ENCODE measurements at regions not wholly inside any gene's neighbourhood (a gene's known extent, or its start where the extent isn't known, plus 50 kb on each side); places are given as distances from the start of the nearest gene placed in this dataset.

GRCh38 chr1:67577646-67578045 lies 107.4 kb upstream of the GADD45A start:
- ATAC-seq (no peak), DNase-seq (no peak)
- intact Hi-C loops (cut with micrococcal nuclease), result no loop called here

GRCh38 chr1:67578397-67579020 lies 106.5 kb upstream of the GADD45A start:
- DNase-seq (no peak), ATAC-seq (peak; percentile 15)
- intact Hi-C loops (cut with micrococcal nuclease), result no loop called here

- ATAC-seq, result no peak
Measured at GRCh38 chr1:67579623-67580394, 105.2 kb upstream of the GADD45A start.

GRCh38 chr1:67580691-67581403 lies 104.2 kb upstream of the GADD45A start:
- no peak for DNase-seq
- ATAC-seq, result peak; percentile 29
- intact Hi-C loops (cut with micrococcal nuclease), result no loop called here

More at GRCh38 chr1:67579623-67580394, 105.2 kb upstream of the GADD45A start:
- intact Hi-C loops (cut with micrococcal nuclease), result no loop called here
- no peak for DNase-seq

GRCh38 chr1:67582625-67583461 lies 102.2 kb upstream of the GADD45A start:
- DNase-seq, result no peak
- peak; percentile 66 for ATAC-seq
- intact Hi-C loops (cut with micrococcal nuclease), result no loop called here

GRCh38 chr1:67583462-67583950 lies 101.5 kb upstream of the GADD45A start:
- peak; percentile 23 for ATAC-seq
- intact Hi-C loops (cut with micrococcal nuclease), result no loop called here
- no peak for DNase-seq

- intact Hi-C loops (cut with micrococcal nuclease), result no loop called here
- peak; percentile 63 for ATAC-seq
- peak; percentile 50 for DNase-seq
Measured at GRCh38 chr1:67584938-67585337, 100.1 kb upstream of the GADD45A start.

- ATAC-seq, result no peak
- intact Hi-C loops (cut with micrococcal nuclease), result no loop called here
Measured at GRCh38 chr1:67586596-67586995, 98.4 kb upstream of the GADD45A start.

GRCh38 chr1:67588178-67588855 lies 96.7 kb upstream of the GADD45A start:
- no peak for DNase-seq
- ATAC-seq, result no peak
- intact Hi-C loops (cut with micrococcal nuclease), result no loop called here

More at GRCh38 chr1:67586596-67586995, 98.4 kb upstream of the GADD45A start:
- no peak for DNase-seq

GRCh38 chr1:67589519-67590233 lies 95.3 kb upstream of the GADD45A start:
- DNase-seq (no peak), ATAC-seq (no peak)
- intact Hi-C loops (cut with micrococcal nuclease), result no loop called here

- ATAC-seq, result peak; percentile 84
Measured at GRCh38 chr1:67590329-67590728, 94.7 kb upstream of the GADD45A start.

GRCh38 chr1:67594764-67595163 lies 90.2 kb upstream of the GADD45A start:
- intact Hi-C loops (cut with micrococcal nuclease), result no loop called here
- ATAC-seq (no peak), DNase-seq (no peak)

More at GRCh38 chr1:67590329-67590728, 94.7 kb upstream of the GADD45A start:
- peak; percentile 51 for DNase-seq
- intact Hi-C loops (cut with micrococcal nuclease), result no loop called here

- DNase-seq (no peak), ATAC-seq (no peak)
- intact Hi-C loops (cut with micrococcal nuclease), result no loop called here
Measured at GRCh38 chr1:67596674-67597073, 88.3 kb upstream of the GADD45A start.

GRCh38 chr1:67597336-67597735 lies 87.7 kb upstream of the GADD45A start:
- intact Hi-C loops (cut with micrococcal nuclease), result no loop called here
- DNase-seq (no peak), ATAC-seq (no peak)

- DNase-seq (no peak), ATAC-seq (peak; percentile 92)
- intact Hi-C loops (cut with micrococcal nuclease), result no loop called here
Measured at GRCh38 chr1:67599085-67599484, 85.9 kb upstream of the GADD45A start.

GRCh38 chr1:67601539-67601938 lies 83.5 kb upstream of the GADD45A start:
- intact Hi-C loops (cut with micrococcal nuclease), result no loop called here
- DNase-seq, result no peak
- no peak for ATAC-seq

GRCh38 chr1:67601955-67602354 lies 83.0 kb upstream of the GADD45A start:
- no peak for ATAC-seq
- no peak for DNase-seq
- intact Hi-C loops (cut with micrococcal nuclease), result no loop called here

- intact Hi-C loops (cut with micrococcal nuclease), result no loop called here
- no peak for ATAC-seq
- no peak for DNase-seq
Measured at GRCh38 chr1:67604778-67605177, 80.2 kb upstream of the GADD45A start.

Measured in left ventricle myocardium superior (tissue), 1 donor.